NOMO-1 treated with DMSO at 0.1 percent for 48 hours (cell line): ENCODE measurements at regions not wholly inside any gene's neighbourhood (a gene's known extent, or its start where the extent isn't known, plus 50 kb on each side); places are given as distances from the start of the nearest gene placed in this dataset.

Source experiments
- DNase-seq: peaks from one replicate; lab custom pipeline; 2025; ENCODE audit not compliant: unreplicated experiment; lab: John Stamatoyannopoulos, UW

DNA sequence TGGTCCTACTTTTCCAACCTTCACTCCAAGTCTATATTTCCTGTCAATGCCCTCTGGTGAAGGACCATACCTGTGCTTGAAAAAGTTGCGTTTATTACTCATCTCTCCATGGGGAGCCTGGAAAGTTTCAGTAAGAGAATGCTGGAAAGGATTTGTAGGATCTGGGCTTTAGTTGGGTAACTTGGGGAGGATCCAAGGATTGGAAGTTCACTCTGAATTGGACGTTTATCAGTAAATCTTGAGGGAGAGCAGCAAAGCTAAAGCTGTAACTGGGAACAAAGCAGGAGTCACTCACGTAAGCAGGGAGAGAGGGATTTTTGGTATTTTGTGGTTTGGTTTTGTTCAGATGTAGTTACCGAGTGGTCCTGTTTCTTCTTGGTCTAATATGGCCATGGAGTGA is 51.4 kb upstream of the NPVF start:
- DNase-seq = no peak

DNA sequence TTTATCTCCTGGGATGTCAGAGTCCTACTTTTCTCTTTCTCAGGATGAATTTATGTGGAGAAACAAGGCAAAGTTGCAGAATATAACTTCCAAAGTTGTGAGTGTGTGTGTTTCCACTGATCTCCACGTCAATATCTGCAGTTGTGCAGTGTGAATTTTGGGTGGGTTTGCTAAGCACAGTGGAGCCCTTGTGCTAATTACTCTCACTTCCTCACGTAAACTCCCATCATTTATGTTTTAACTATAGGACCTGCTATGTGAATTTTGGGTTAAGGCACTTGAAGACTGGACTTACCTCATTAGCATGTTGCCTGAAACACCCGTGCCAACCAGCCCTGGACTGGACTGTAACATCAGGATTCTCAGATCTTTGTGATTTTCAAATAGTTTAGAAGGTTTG is 51.9 kb upstream of the NPVF start:
- DNase-seq = peak; percentile 37

GRCh38 chr7:25282194-25282593 is 53.9 kb upstream of the NPVF start:
- no peak for DNase-seq

- no peak for DNase-seq
Observed at GRCh38 chr7:25286756-25287155, 58.5 kb upstream of the NPVF start.

- DNase-seq = peak; percentile 77
Observed at GRCh38 chr7:25287291-25287690, 59.0 kb upstream of the NPVF start.

DNA sequence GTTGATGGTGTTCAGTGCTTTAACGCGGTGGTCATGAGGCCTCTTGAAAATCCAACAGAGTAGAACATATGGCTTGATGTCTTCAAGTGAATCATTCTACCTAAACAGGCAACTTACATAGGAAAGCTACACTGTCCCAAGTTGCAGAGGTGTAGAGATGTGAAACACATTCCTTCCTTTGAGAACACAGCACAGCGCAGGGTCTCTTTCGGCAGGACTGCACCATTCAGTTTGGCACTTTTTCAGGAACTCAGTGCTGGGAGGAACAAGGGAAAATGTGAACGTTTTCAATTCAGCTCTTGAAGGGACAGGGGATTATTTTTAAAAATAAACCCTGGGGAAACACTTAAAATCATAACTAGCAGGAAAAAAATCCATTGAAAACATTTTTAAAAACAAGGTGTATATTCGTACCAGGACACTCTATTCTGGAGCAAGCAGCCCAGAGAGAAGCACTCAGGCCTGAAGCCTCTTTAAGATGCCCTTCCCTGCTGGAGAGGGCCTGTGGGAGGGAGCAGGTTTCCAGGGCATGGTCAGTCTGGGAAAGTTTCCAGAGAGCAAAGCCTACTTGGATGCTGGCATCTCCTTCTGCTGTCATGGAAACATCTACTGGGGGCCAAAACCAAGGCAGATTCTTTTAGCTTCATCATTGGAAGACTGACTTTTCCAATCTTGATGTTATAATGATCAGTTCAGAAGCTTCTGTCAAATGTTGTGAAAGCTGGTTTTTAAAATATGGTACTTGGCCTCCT is 60.4 kb upstream of the NPVF start:
- DNase-seq = no peak

DNA sequence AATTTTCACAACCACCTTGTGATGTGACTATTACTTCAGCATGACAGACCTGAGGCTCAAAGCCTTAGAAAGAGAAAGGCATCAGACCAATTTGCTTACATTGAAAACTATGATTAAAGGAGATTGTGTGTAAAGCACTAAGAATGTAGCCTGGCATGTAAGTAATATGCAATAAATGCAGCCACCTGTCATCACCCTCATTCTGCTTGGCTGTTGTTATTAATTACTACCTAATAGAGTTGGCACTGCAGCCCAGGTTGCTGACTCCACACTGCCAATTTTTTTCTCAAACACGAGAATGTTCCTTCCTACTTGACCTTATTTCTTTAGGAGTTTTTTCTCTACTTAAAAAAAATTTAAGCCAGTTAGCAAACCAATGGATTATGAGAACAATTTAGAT is 61.2 kb upstream of the NPVF start:
- no peak for DNase-seq

DNA sequence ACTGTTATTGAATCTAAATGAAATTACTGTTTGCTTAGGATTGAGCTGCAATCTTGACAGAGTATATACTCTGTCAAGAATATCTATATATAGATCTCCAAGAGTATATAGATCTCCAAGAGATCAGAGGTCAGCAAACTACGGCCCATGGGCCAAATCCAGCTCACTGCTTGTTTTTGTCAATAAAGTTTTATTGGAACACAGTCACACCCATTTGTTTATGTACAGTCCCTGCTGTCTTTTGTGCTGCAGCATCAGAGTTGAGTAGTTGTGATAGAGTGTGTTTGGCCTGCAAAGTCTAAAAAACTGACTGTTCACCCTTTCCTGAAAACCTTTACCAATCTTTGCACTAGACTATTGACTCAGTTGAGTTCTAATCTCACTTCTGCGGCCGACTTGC is 66.3 kb upstream of the NPVF start:
- no peak for DNase-seq

GRCh38 chr7:25295387-25295786 is 67.1 kb upstream of the NPVF start:
- DNase-seq = no peak

- DNase-seq = no peak
Observed at GRCh38 chr7:25296086-25296485, 67.8 kb upstream of the NPVF start.

- DNase-seq = peak; percentile 26
Observed at GRCh38 chr7:25297278-25297677, 69.0 kb upstream of the NPVF start.

- no peak for DNase-seq
Observed at GRCh38 chr7:25303281-25304181, 75.2 kb upstream of the NPVF start.

DNA sequence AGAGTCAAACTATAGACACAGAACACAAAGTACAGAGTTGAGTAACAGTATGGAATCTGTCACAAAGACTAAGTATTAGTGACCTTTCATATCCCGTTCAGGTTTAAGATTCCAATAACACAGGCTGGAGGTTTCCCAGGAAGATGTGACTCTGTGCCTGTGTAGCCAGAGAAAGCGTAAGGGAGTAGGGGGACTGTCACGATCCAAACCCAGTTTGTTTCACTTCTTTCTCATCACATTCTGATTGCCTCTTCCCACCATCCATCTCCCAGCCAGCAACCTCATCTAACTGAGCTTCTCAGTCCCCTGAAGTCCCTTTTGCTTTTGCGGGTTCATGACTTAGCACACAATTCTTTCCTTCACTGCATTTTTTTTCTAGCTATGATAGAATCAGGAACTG is 76.4 kb upstream of the NPVF start:
- DNase-seq = no peak

DNA sequence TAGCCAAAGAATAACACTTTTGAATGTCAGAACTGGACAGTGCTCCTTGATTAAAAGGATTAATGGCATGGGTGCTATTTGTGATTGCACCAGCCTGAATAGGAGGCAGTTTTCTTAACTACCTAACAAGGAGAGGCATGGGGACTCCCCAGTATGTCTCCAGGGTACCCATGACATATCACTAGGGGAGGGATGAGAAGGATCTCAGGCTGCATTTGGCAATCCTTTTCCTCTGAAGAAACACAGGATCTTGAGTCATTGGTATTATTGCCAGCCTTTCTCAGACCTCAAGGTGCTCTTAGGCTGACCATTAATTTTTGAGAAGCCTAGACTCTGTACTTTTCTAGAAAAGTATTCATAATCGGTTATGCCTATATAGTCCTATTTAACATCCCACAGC is 77.5 kb upstream of the NPVF start:
- no peak for DNase-seq

- no peak for DNase-seq
Observed at GRCh38 chr7:25307624-25308023, 79.3 kb upstream of the NPVF start.

DNA sequence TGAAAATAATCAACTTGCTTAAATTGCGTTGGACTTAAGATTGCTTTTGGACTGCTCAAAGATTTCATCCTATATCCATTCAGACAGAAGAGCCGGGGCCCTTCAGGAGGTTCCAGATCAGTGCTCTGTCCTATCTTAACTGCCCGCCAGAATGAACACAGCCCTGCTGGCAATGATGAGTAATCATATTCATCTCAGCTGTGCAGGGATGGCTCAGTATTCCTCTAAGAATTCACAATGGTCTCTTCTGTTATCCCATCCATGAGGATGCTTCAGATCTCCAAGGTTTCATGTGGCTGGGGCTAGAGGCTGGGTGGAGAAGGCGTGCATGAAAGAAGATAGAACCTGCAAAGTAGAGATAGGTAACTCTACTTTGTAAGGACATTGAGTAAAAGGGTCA is 80.0 kb upstream of the NPVF start:
- DNase-seq = no peak

DNA sequence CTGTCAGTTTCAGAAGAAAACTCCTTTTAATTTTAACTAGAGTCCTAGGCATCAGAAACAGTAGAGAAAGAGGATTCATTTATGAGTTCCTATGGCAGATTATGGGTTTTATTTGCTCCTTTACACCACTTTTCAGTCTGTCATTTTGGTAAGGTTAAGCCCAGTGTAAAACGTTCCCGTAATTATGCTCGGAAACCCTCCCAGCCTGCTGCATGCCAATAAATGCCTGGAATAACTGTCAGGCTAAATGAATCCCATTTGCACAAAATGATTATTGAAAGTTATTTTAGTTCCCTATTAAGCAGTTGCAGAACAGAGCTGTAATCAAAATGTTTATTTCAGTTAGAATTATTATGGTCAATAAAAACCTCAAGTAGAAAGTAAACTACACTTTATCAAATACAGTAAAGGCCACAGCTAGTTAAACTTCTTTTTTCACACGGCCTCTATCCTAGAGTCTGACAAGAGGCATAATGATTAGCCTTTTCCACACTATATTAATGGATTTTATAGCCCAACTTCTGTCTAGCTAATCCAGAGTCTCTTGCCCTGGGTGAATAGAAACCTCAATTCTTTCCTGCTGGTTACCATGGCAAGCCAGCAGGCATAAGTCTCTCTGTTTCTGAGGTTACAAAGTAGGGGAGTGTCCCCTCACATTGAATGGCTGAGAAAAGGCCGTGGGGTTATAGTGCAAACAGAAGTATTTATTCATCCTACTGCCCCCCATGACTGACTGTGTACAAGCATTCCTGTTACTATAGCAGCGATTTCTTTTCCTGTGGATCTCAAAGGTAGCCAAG is 80.8 kb upstream of the NPVF start:
- DNase-seq = no peak

DNA sequence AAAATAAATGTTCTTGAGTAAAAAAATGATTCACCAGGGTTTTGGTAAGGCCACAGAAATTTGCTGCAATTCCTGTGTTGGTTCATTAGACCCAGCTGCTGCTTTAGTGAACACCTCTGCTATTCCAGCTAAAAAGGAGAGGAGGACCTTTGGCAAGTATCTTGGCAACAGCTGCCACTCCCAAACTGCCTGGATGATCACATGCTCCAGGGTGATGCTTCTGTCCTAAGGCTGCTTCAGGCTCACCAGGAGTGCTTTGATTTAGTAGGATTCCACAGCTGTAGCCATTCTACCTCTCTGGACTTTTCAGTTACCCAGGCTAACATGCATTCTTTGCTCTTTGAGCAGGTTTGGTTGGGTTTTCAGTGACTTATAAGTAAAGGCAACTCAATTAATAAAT is 82.6 kb upstream of the NPVF start:
- DNase-seq = no peak

GRCh38 chr7:25311346-25311745 is 83.1 kb upstream of the NPVF start:
- no peak for DNase-seq

GRCh38 chr7:25312968-25313367 is 84.7 kb upstream of the NPVF start:
- DNase-seq = no peak

GRCh38 chr7:25313526-25313925 is 85.2 kb upstream of the NPVF start:
- peak; percentile 69 for DNase-seq
